ENCODE measurements at regions not wholly inside any gene's neighbourhood (a gene's known extent, or its start where the extent isn't known, plus 50 kb on each side); places are given as distances from the start of the nearest gene placed in this dataset.

DNA sequence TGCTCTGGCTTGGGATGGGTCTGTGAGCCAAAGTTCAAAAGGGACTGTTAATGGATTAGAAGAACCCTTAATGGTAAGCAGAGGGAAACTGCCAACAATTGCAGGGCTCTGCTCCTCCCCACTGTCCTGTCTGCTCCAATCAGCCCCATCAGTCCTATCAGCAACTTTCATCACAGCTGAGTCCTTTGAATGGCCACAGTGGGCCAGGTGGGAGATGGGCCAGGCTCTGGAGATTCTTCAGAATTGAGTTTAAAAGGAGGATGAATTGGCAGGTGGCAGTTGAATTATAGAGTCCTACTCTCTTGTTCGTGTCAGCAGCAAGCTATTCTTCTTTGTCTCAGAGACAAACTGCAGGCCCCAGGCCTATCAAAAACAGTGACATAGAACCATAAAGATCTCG is 573.9 kb downstream of the EPHA4 start:
- TF ChIP-seq, protein P1, sequence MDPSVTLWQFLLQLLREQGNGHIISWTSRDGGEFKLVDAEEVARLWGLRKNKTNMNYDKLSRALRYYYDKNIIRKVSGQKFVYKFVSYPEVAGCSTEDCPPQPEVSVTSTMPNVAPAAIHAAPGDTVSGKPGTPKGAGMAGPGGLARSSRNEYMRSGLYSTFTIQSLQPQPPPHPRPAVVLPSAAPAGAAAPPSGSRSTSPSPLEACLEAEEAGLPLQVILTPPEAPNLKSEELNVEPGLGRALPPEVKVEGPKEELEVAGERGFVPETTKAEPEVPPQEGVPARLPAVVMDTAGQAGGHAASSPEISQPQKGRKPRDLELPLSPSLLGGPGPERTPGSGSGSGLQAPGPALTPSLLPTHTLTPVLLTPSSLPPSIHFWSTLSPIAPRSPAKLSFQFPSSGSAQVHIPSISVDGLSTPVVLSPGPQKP (CRISPR knock-in tag; IDR thresholded peaks at IDR 0.05) = no peak
- TF ChIP-seq PHF20 (IDR thresholded peaks at IDR 0.05; ENCODE audit: partially characterized antibody) = no peak
- TF ChIP-seq, protein P2, sequence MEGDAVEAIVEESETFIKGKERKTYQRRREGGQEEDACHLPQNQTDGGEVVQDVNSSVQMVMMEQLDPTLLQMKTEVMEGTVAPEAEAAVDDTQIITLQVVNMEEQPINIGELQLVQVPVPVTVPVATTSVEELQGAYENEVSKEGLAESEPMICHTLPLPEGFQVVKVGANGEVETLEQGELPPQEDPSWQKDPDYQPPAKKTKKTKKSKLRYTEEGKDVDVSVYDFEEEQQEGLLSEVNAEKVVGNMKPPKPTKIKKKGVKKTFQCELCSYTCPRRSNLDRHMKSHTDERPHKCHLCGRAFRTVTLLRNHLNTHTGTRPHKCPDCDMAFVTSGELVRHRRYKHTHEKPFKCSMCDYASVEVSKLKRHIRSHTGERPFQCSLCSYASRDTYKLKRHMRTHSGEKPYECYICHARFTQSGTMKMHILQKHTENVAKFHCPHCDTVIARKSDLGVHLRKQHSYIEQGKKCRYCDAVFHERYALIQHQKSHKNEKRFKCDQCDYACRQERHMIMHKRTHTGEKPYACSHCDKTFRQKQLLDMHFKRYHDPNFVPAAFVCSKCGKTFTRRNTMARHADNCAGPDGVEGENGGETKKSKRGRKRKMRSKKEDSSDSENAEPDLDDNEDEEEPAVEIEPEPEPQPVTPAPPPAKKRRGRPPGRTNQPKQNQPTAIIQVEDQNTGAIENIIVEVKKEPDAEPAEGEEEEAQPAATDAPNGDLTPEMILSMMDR (IDR thresholded peaks at IDR 0.05 in 2 of 3, conservative IDR thresholded peaks at IDR 0.05 in 1 of 3; ENCODE audit: insufficient read depth in 2 of 3, low read depth in 1 of 3, low read length in 3 of 3) = no peak

Data from K562 (cell line).